ENCODE measurements at regions not wholly inside any gene's neighbourhood (a gene's known extent, or its start where the extent isn't known, plus 50 kb on each side); places are given as distances from the start of the nearest gene placed in this dataset.
"Not testable (repeated sequence)": the region's sequence is repeated elsewhere in the genome, so short reads cannot be mapped to it uniquely, and the experiment has no call there.

DNA sequence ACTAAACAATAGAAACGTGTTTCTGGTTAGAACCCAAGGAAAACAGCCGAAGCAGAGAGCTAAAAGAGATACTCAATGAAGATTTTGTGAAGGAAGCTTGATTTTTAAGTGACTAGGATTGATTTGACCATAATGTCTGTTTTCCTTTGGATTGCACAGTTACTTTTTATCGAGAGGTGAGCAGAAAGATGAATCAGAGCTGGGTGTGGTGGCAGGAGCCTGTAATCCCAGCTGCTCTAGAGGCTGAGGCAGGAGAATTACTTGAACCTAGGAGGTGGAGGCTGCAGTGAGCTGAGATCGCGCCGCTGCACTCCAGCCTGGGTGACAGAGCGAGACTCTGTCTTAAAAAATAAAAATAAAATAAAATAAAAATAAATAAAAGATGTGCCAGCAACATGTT, 186.9 kb upstream of the HMHB1 start:
- not testable (repeated sequence) for DNase-seq

DNA sequence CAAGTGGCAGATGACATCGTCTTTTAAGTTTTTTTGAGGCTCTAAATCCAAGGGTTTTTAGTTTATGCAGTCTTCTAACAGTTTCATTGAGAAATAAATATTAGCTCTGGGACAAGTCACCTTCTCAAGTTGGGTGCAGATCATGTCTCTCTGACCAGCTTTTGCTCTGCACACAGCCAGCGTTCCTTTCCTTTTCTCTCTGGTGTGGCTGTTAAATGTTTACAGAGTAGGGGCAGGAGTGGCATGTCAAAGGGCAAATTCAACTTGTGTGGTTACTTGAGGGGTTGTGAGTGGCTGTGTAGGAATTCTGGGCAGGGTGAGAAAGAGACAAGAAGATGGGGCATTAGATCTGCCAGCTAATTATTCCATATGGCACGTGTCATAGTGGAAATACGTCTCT, 187.5 kb upstream of the HMHB1 start:
- no peak for DNase-seq

DNA sequence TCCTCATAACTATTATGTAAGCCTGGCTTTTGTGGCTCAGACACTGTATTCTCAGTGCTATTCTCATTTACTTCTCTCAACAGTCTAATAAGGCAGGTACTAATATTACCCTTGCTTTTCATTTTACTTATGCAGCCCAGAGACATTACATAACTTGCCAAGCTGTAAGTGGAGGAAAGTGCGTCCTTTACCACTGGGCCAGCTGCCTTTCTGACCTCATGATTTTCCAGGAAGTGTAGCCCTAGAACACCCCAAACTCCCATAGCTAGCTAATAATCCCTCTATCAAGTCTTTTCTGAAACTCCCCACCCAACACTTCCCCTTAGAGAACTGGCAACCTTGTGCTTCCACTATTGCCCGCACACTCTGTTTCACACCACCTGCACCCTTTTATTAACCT, 192.9 kb upstream of the HMHB1 start:
- DNase-seq: no peak

DNA sequence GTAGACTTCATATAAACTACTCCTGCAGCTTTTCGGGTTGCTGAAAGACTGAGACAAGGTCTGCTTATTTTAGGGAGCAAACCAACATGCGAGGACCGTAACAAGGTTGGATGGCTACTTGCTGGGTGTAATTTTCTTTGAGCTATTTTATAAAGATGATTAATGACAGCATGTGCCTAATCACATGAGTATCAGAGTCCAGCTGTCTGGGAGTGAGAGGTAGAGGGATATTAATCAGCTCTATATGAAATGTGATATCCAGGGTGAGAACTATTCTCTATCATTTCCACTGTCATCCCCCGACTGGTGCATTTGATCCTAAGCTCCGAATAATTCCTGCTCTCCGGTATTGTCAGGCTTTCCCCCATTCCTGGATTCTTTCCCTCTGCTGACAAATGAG, 193.8 kb upstream of the HMHB1 start:
- no peak for DNase-seq

DNA sequence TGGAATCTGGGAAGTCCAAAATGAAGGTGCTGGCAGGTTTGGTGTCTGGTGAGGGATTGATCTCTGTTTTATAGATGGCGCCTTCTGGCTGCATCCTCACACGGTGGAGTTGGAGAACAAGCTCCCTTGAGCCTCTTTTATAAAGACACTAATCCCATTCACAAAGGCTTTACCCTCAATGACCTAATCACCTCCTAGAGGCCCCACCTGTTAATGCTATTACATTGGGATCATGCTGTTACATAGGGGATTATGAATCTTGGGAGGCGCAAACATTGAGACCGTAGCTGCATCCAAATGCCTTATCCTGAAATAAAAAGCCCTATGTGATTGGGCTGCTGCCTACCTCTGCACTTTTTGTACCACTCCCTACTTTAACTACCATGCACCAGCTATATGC, 197.1 kb upstream of the HMHB1 start:
- DNase-seq: no peak

DNA sequence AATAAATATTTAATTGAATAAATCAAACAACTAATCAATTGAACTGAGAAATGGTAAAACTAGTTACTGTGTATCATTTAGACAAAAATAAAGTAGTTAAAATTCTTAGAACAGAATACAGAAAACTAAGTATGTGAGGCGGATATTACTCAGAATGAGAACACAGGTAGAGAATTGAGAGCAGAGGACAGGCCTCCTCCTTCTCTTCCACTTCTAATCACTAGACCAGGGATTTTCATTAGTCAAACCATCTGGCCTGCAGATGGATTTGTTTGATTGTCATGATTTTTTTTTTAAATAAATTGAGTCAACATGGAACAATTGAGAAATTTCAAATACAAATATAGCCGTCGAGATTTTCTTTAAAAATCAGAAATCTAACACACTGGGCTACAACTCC, 198.6 kb upstream of the HMHB1 start:
- DNase-seq: no peak

DNA sequence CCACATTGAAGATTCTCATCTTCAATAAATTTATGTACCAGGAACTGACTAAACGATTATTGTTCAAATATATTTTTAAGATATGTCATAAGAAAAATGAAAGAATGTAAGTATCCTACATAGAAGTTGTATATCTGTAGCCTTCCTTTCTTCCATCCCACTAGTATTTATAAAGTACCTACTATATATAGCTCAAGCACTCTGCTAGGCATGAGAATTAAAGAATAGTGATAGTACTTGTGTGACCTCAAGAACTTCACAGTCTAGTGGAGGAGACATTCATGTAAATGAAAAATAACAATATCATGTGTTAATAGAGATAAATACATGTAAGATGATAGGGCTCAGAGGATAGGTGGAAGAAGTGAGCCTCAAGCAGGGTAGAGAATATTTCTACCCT, 201.0 kb upstream of the HMHB1 start:
- no peak for DNase-seq

DNA sequence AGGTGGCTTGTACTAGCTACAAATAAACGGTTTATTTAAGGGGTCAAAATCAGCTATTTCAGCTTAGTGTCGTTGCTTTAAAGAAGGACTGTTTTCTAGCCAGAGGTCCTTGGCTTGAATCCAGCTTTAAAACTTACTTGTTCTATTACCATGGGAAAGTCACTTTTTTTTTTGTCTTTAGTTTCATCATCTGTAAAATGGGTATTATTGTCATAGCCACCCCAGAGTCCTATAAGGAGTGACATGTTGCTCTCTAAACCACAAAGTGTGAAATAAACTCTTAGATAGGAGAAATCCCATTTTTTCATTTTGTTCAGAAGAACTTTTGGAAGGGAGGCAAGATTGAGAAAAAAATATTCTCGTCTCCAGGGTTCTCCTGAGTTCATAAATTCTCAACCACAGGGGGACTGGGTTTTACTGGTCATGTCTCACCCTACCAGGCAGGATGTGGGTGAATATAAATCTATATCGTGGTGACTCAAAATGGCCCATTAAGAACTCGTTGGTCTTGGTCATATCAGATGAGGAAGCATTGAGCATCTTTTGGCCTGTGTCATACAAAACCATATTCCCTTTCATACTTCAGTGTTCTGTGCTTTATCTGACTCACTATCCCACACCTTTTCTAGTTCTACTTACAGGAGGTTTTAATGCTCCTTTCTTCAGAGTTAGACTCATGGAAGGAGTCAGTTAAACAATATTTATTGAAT, 202.7 kb upstream of the NR3C1 start:
- DNase-seq: no peak

DNA sequence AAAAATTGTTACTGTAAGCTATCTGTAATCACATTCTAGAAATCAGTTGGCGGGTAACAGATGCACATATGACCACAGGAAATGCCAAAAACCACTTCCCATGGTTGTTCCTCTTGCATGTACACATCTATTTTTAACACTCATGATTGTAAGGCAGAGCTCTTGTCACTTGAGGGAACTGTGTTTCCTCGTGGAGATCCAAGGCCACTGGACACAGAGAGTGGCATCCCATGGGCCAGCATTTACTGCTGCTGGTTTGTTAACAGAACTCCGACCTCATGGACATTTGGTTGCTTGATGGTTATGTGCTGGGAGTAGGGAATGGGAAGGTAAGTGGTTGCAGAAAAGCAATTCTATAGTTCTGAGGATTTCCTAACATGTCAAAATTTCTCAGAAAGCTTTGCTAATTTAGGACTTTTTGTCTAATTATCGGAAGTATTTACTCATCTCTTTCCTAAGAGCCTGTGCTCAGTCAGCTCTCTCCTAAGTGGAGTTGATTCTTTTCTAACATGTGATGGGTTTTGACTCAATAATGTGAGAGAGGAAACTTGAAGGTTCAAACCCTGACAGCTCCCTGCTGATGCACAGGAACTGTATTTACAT, 202.0 kb upstream of the NR3C1 start:
- DNase-seq: no peak

DNA sequence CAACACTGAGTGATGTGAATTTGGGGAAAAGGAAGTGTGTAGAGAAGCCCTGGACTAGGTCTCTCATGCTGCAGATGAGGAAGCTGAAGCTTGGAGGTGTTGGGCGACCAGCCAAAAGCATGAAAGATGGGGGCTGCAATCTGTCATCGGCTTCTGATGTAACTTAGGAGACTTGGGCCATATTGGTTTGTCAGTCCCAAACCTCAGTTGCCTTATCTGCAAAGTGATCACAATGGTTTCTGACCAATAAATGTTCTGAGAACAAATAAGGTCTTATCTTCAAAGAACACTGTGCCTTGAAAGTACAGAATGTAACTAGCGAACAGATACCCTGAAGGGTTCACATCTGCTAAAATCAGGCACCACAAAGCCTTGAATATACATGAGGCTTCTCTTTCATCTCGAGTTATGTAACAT, 198.4 kb upstream of the NR3C1 start:
- DNase-seq: no peak

- no peak for DNase-seq
Measured at GRCh38 chr5:143601357-143601756, 197.9 kb upstream of the NR3C1 start.

DNA sequence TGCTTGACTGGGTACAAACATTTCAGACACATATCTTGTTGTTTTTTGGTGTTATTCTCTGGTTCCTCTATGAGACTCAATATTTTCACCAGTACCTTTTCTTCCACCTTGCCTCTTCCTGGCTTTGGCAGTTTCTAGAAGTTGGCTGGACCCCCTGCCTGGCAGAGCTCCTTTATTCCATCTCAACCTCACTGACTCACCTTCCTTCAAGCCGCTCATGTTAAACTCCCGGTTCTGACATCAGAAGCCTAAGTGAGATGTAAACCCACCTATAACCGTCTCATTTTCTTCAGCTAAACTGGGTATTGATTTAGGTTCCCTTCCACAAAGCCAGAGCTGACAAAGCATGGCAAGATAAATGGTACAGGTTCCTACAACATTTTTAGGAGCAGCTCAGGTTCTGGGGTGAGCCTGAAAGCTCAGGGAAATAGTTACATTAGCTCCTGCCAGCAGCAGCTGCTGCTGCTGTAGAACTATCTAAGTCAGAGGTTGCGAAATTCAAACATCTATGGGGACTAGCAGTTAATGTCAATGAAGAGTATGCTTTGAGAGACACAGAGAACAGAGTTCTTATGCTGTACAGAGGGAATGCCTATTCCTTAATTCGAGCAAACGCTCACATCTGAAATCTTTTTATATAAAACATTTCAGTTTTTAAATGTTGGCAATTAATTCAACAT, 197.1 kb upstream of the NR3C1 start:
- DNase-seq: no peak

- DNase-seq: no peak
Measured at GRCh38 chr5:143599474-143599873, 196.0 kb upstream of the NR3C1 start.

DNA sequence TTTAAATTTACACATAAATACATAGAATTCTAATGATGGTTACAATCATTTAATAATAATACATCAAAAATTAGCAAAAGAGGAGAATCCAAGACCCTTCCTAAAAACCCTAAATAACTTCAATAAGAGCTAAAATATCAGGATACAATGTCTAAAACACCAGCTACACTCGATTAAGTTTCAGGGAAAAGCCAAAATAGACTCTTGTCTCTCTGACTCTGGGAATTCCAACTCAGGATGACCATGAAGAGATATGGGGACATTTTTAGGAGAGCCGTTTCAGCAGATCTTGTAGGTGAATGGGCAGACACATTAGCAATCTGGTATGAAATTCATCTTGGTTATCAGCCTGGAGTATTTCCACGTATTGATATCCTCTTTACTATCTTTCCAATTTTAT, 193.3 kb upstream of the NR3C1 start:
- no peak for DNase-seq

DNA sequence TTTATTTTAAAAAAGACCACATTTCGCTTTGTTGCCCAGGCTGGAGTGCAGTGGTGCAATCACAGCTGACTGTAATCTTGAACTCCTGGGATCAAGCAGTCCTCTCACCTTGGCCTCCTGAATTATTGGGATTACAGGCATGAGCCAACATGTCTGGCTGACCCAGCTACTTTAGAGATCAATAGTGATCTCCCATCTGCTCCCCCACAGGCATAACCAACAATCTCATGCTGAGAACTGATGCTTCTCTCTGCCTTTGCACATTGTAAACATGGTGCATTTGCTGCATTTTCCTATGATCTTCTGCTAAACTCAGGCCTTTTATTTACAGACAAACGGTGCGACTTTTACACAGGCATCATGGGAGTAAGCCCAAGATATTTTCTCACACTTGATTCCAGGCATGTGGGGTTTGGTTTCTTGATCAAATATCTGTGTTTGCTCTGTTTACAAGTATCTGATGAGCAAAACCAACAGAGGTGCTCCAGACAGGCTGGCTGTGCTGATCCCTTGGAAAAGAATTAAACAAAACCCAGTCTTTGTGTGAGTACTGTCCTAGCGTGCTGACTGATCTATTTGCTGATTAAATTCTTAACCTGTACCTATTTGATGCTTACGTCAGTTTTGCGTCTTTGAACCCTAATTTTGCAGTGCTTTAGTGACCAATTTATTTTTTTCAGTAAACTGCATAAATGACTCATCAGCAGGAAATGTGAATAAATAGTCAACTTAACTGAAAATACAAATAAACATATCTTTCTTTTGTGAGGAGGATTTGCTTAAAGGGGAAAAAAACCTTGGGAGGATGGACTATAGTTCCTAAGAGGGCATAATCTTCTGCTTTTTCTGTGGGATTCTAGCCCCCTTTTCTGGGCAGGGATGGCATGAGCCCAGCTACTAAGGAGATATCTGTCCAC, 191.7 kb upstream of the NR3C1 start:
- no peak for DNase-seq

- DNase-seq: no peak
Measured at GRCh38 chr5:143593723-143594122, 190.2 kb upstream of the NR3C1 start.

DNA sequence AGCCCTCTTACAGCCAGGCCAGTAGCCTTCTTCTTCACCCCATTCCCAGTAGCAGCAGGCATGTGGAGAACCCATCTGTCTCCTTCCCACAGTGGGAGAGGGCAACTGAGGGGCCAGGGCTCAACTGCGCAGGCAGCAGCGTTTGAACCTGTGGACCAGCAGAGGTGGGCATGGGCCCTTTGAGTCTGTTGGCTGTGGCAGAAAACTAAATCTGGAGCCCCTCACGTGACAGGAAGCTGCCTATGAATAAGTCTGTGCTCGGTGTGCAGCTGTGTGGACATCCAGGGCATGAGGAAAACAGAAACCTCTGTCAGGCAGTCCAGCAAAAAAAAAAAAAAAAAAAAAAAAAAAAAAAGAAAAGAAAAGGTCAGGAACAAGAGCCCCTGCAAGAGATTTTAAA, 189.2 kb upstream of the NR3C1 start:
- no peak for DNase-seq

DNA sequence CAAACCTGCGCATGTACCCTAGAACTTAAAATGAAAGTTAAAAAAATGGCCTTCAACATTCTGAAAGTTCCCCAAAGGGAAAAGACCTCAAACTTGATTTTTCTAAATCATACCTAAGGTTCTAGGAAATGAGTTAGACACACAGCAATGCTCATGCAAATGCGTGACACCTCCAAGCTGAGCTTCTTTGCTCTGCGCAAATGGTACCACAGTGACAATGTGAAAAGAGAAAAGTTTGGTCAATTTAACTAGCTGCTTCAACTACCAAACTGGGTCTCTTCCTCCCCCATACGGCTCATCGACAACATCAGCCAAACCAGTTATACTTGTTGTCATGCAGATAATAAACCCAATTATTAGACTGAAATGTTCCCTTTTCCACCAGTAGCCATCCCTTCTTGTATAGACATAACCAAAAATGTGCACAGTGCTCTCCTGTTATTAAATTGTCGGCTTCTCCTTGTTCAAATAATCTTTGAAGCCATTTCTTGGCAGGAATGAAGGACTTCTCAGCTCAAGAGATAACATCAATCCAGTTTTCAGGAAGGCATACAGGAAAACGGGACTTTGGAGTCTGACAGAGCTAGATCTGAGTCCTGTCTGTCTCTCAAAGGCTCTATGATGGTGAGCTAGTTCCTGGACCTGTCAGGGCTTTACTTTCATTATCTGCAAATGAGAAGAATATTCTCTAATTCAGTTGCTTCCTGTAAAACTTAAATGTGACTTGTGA, 185.6 kb upstream of the NR3C1 start:
- DNase-seq: no peak

DNA sequence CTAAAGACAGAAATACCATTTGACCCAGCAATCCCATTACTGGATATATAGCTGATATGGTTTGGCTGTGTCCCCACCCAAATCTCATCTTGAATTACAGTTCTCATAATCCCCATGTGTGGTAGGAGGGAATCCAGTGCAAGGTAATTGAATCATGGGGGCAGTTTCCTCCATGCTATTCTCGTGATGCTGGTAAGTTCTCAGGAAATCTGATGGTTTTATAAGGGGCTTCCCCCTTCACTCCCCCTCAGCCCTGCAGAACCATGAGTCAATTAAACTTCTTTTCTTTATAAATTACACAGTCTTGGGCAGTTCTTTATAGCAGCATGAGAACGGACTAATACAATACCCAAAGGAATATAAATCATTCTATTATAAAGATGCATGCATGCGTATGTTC, 184.6 kb upstream of the NR3C1 start:
- DNase-seq: not testable (repeated sequence)

DNA sequence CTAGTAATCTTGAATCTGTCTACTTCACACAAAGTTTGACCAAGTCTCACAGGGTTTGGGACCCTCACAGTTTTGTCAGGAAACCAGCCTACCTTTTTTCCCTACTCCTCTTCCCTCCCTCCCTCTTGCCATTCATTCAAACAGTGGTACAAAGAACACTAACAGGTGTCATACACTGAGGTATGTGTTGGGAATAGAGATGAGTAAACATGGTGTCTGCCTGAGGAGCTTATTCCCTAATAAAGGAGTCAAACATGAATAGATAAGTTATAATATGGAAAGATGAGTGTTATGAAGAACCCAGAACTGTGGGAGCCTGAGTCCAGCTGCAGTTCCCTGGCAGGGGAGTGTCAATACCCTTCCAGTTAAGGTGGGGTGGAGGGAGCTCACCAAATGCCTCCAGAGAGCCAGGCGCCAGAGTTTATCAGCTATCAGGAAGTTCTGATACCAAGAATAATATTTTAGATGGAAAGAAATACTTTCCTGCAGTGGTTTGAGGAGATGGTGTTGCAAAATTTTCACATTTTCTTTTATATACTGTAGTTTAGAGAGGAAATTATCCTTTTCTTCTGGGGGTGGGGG, 183.4 kb upstream of the NR3C1 start:
- no peak for DNase-seq

DNA sequence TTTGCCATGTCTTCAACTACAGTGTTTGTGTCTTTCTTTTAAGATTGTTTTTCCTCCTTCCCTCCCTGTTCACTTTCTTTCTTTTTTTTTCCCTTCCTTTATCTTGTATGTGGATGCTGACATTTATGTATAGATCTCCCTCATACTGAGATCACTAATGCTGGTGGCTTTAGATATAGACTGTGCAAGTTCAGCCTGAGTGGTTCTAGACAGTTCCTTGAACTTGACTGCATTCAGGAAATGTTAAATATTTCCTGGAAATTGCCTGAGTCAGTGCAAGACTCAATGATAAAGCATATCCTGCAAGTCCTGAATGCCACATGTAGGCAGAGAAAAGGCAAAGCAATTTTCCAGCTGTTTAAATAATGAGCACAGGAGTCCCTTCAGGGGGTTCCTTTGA, 182.5 kb upstream of the NR3C1 start:
- no peak for DNase-seq

GRCh38 chr5:143583409-143583808, 179.9 kb upstream of the NR3C1 start:
- no peak for DNase-seq

Measured in right kidney (tissue), 1 donor.